ENCODE measurements at regions not wholly inside any gene's neighbourhood (a gene's known extent, or its start where the extent isn't known, plus 50 kb on each side); places are given as distances from the start of the nearest gene placed in this dataset.

GRCh38 chr10:108167766-108168165 is 1003.3 kb upstream of the SORCS1 start:
- 86% methylated on average over 2 of the region's 2 CpGs for WGBS
- H3K4me3 ChIP-seq (ENCODE audit: low read length in 2 of 2): no peak overlapping the region
- H3K4me1 ChIP-seq (ENCODE audit: control insufficient read depth in 2 of 2, insufficient read depth in 2 of 2, low read length in 2 of 2): no peaks in the 10 kb centered on the region
- no peak overlapping the region for H3K27ac ChIP-seq (ENCODE audit: low read depth in 1 of 2, low read length in 1 of 2)
- H3K27me3 ChIP-seq (ENCODE audit: control insufficient read depth in 2 of 2, insufficient read depth in 1 of 2, low read length in 1 of 2): no peaks in the 10 kb centered on the region
- H3K36me3 ChIP-seq (ENCODE audit: control insufficient read depth in 2 of 2, insufficient read depth in 2 of 2, low read length in 1 of 2): no peaks in the 10 kb centered on the region
- no peak for DNase-seq (ENCODE audit: low read depth in 6 of 9, low spot score in 9 of 9)
- no peaks in the 10 kb centered on the region for H3K9me3 ChIP-seq (ENCODE audit: control insufficient read depth in 2 of 2, insufficient read depth in 1 of 2, low read length in 1 of 2)

DNA sequence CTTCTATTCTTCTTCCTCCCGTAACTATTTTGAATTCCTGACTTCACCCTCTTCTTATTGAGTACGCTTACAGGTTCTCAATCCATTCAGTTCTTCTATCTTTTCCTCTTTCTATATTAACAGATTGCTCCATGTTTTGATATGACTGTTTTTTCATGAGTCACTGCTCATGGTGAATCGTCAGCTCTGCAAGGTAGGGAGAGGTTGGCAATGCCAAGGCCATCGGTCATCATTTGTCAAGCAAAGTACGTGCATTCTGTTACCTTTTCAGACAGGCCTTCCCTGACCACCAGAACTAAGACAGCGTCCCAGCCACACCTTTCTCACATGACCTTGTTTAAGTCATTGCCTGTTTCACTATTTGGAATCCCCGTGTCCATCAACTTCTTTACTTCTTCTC is 1001.9 kb upstream of the SORCS1 start:
- Histone ChIP-seq H3K4me3 (ENCODE audit: low read length in 2 of 2) (no peak overlapping the region), H3K27ac (ENCODE audit: low read depth in 1 of 2, low read length in 1 of 2) (no peak overlapping the region), H3K27me3 (ENCODE audit: control insufficient read depth in 2 of 2, insufficient read depth in 1 of 2, low read length in 1 of 2) (no peaks in the 10 kb centered on the region), H3K4me1 (ENCODE audit: control insufficient read depth in 2 of 2, insufficient read depth in 2 of 2, low read length in 2 of 2) (no peaks in the 10 kb centered on the region), H3K36me3 (ENCODE audit: control insufficient read depth in 2 of 2, insufficient read depth in 2 of 2, low read length in 1 of 2) (no peaks in the 10 kb centered on the region), H3K9me3 (ENCODE audit: control insufficient read depth in 2 of 2, insufficient read depth in 1 of 2, low read length in 1 of 2) (no peaks in the 10 kb centered on the region)
- WGBS: 91% methylated on average over 7 of the region's 7 CpGs
- DNase-seq (ENCODE audit: low read depth in 6 of 9, low spot score in 9 of 9): no peak

DNA sequence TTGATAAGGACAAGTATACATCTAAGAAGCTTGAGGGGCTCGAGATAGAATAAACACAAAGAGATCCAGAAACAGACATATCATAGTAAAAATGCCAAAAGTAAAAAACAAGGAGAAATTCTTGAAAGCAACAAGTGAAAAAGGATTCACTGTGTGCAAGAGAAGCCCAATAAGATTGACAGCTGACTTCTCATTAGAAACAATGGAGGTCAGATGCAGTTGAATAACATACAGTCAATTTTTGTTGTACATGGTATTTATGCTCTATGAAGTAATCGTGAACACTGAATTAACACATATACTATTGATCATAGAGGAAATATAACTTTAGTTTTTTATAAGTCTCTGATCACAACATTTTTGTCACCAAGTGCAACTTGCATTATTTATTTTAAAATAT is 982.8 kb upstream of the SORCS1 start:
- H3K36me3 ChIP-seq (ENCODE audit: control insufficient read depth in 2 of 2, insufficient read depth in 2 of 2, low read length in 1 of 2): no peaks in the 10 kb centered on the region
- WGBS: 94% methylated on average over 2 of the region's 2 CpGs
- no peak overlapping the region for H3K27ac ChIP-seq (ENCODE audit: low read depth in 1 of 2, low read length in 1 of 2)
- H3K4me1 ChIP-seq (ENCODE audit: control insufficient read depth in 2 of 2, insufficient read depth in 2 of 2, low read length in 2 of 2): no peaks in the 10 kb centered on the region
- H3K4me3 ChIP-seq (ENCODE audit: low read length in 2 of 2): no peak overlapping the region
- DNase-seq (ENCODE audit: low read depth in 6 of 9, low spot score in 9 of 9): no peak
- H3K9me3 ChIP-seq (ENCODE audit: control insufficient read depth in 2 of 2, insufficient read depth in 1 of 2, low read length in 1 of 2): no peaks in the 10 kb centered on the region
- H3K27me3 ChIP-seq (ENCODE audit: control insufficient read depth in 2 of 2, insufficient read depth in 1 of 2, low read length in 1 of 2): no peaks in the 10 kb centered on the region

DNA sequence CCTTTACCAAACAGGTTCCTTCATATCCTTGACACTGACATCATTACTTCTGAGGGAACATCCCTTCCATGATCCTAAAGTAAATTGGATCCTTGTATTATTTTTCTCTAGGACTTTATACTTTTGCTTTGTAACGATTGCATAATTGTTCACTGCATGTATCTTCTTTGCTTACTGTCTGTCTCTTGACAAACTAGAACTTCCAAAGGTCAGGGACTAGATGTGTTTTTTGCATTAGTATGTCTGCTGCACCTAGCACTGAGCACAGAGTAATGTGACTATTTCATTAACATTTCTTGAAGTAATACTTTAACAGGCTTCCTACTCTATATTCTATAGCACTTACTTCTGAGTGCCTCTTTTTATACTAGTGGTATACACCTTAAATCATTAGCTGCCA is 976.6 kb upstream of the SORCS1 start:
- no peaks in the 10 kb centered on the region for H3K4me1 ChIP-seq (ENCODE audit: control insufficient read depth in 2 of 2, insufficient read depth in 2 of 2, low read length in 2 of 2)
- WGBS: 96% methylated on average over 1 of the region's 1 CpG
- no peak overlapping the region for H3K4me3 ChIP-seq (ENCODE audit: low read length in 2 of 2)
- no peaks in the 10 kb centered on the region for H3K27me3 ChIP-seq (ENCODE audit: control insufficient read depth in 2 of 2, insufficient read depth in 1 of 2, low read length in 1 of 2)
- no peak for DNase-seq (ENCODE audit: low read depth in 6 of 9, low spot score in 9 of 9)
- no peak overlapping the region for H3K27ac ChIP-seq (ENCODE audit: low read depth in 1 of 2, low read length in 1 of 2)
- H3K36me3 ChIP-seq (ENCODE audit: control insufficient read depth in 2 of 2, insufficient read depth in 2 of 2, low read length in 1 of 2): no peaks in the 10 kb centered on the region
- no peaks in the 10 kb centered on the region for H3K9me3 ChIP-seq (ENCODE audit: control insufficient read depth in 2 of 2, insufficient read depth in 1 of 2, low read length in 1 of 2)

DNA sequence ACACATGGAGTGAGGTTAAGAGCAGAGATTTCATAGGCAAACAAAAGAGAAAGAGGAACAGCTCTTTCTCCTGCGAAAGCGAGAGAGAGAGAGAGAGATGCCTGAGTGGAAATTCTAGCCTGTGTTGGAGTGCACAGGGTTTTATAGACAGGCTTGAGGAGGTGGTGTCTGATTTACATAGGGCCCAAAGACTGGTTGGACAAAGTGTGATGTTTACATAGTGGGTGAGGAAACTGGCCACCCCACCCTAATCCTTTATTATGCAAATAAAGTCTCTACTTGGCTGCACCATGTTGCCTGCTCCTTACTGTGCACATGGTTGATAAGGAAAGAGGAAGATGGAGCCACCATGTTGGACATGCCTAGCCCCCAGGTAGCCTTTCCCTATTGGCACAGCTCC is 967.8 kb upstream of the SORCS1 start:
- no peak for DNase-seq (ENCODE audit: low read depth in 6 of 9, low spot score in 9 of 9)
- no peaks in the 10 kb centered on the region for H3K27me3 ChIP-seq (ENCODE audit: control insufficient read depth in 2 of 2, insufficient read depth in 1 of 2, low read length in 1 of 2)
- H3K36me3 ChIP-seq (ENCODE audit: control insufficient read depth in 2 of 2, insufficient read depth in 2 of 2, low read length in 1 of 2): no peaks in the 10 kb centered on the region
- 96% methylated on average over 2 of the region's 2 CpGs for WGBS
- no peaks in the 10 kb centered on the region for H3K4me1 ChIP-seq (ENCODE audit: control insufficient read depth in 2 of 2, insufficient read depth in 2 of 2, low read length in 2 of 2)
- H3K9me3 ChIP-seq (ENCODE audit: control insufficient read depth in 2 of 2, insufficient read depth in 1 of 2, low read length in 1 of 2): no peaks in the 10 kb centered on the region
- H3K27ac ChIP-seq (ENCODE audit: low read depth in 1 of 2, low read length in 1 of 2): no peak overlapping the region
- H3K4me3 ChIP-seq (ENCODE audit: low read length in 2 of 2): no peak overlapping the region

DNA sequence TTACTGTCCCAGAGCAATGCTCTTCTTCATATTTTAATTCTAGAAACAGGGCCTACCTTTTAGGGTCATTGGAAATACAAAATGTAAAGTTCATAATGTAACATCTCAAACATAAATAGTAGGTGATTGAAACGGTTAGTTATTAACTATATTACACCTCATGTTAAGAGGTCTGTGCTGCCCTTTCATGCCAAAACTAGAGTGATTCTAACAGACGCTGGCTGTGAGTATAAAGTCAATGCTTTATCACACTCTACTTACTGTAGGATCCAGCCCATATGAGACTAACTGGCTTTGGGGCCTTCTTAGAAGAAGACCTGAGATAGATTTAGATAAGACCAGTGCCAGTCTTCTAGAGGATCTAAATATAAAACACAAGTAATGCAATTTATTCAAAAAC is 966.1 kb upstream of the SORCS1 start:
- H3K9me3 ChIP-seq (ENCODE audit: control insufficient read depth in 2 of 2, insufficient read depth in 1 of 2, low read length in 1 of 2): no peaks in the 10 kb centered on the region
- no peaks in the 10 kb centered on the region for H3K27me3 ChIP-seq (ENCODE audit: control insufficient read depth in 2 of 2, insufficient read depth in 1 of 2, low read length in 1 of 2)
- H3K4me3 ChIP-seq (ENCODE audit: low read length in 2 of 2): no peak overlapping the region
- DNase-seq (ENCODE audit: low read depth in 6 of 9, low spot score in 9 of 9): no peak
- no peak overlapping the region for H3K27ac ChIP-seq (ENCODE audit: low read depth in 1 of 2, low read length in 1 of 2)
- 91% methylated on average over 2 of the region's 2 CpGs for WGBS
- H3K36me3 ChIP-seq (ENCODE audit: control insufficient read depth in 2 of 2, insufficient read depth in 2 of 2, low read length in 1 of 2): no peaks in the 10 kb centered on the region
- no peaks in the 10 kb centered on the region for H3K4me1 ChIP-seq (ENCODE audit: control insufficient read depth in 2 of 2, insufficient read depth in 2 of 2, low read length in 2 of 2)

DNA sequence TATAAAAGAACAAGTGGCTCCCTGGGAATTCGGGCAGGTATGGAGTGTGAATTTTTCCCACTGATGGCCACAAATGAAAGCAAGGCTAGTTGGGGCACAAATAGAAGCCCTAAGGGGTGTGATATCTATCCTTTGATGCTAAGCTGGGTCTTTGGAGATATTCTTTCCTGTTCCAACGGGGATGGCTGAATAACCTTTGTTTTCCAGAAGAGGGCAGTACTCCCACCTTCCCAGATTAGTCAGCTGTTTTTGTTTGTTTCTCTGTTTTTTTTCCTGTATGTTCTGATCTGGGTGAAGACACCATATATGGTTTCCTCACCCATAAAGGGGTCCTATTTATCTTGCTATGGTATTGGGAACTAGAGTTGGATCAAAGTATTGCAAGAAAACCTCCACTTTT is 947.7 kb upstream of the SORCS1 start:
- Histone ChIP-seq H3K9me3 (ENCODE audit: control insufficient read depth in 2 of 2, insufficient read depth in 1 of 2, low read length in 1 of 2) (no peaks in the 10 kb centered on the region), H3K27me3 (ENCODE audit: control insufficient read depth in 2 of 2, insufficient read depth in 1 of 2, low read length in 1 of 2) (no peaks in the 10 kb centered on the region), H3K4me1 (ENCODE audit: control insufficient read depth in 2 of 2, insufficient read depth in 2 of 2, low read length in 2 of 2) (no peaks in the 10 kb centered on the region), H3K36me3 (ENCODE audit: control insufficient read depth in 2 of 2, insufficient read depth in 2 of 2, low read length in 1 of 2) (no peaks in the 10 kb centered on the region), H3K27ac (ENCODE audit: low read depth in 1 of 2, low read length in 1 of 2) (no peak overlapping the region), H3K4me3 (ENCODE audit: low read length in 2 of 2) (no peak overlapping the region)
- DNase-seq (ENCODE audit: low read depth in 6 of 9, low spot score in 9 of 9): no peak
- 42% methylated on average over 2 of the region's 2 CpGs for WGBS

- WGBS: 93% methylated on average over 3 of the region's 3 CpGs
- Histone ChIP-seq H3K27ac (ENCODE audit: low read depth in 1 of 2, low read length in 1 of 2) (no peak overlapping the region), H3K4me1 (ENCODE audit: control insufficient read depth in 2 of 2, insufficient read depth in 2 of 2, low read length in 2 of 2) (no peaks in the 10 kb centered on the region), H3K4me3 (ENCODE audit: low read length in 2 of 2) (no peak overlapping the region), H3K36me3 (ENCODE audit: control insufficient read depth in 2 of 2, insufficient read depth in 2 of 2, low read length in 1 of 2) (no peaks in the 10 kb centered on the region), H3K9me3 (ENCODE audit: control insufficient read depth in 2 of 2, insufficient read depth in 1 of 2, low read length in 1 of 2) (no peaks in the 10 kb centered on the region), H3K27me3 (ENCODE audit: control insufficient read depth in 2 of 2, insufficient read depth in 1 of 2, low read length in 1 of 2) (no peaks in the 10 kb centered on the region)
- no peak for DNase-seq (ENCODE audit: low read depth in 6 of 9, low spot score in 9 of 9)
Observed at GRCh38 chr10:108104551-108105156, 940.1 kb upstream of the SORCS1 start.

- Histone ChIP-seq H3K4me1 (ENCODE audit: control insufficient read depth in 2 of 2, insufficient read depth in 2 of 2, low read length in 2 of 2) (no peaks in the 10 kb centered on the region), H3K9me3 (ENCODE audit: control insufficient read depth in 2 of 2, insufficient read depth in 1 of 2, low read length in 1 of 2) (peaks cover 0 to 8% of the 10 kb centered on the region in 2 donors), H3K27me3 (ENCODE audit: control insufficient read depth in 2 of 2, insufficient read depth in 1 of 2, low read length in 1 of 2) (no peaks in the 10 kb centered on the region), H3K27ac (ENCODE audit: low read depth in 1 of 2, low read length in 1 of 2) (no peak overlapping the region), H3K4me3 (ENCODE audit: low read length in 2 of 2) (no peak overlapping the region), H3K36me3 (ENCODE audit: control insufficient read depth in 2 of 2, insufficient read depth in 2 of 2, low read length in 1 of 2) (no peaks in the 10 kb centered on the region)
- no peak for DNase-seq (ENCODE audit: low read depth in 6 of 9, low spot score in 9 of 9)
- 87% methylated on average over 4 of the region's 4 CpGs for WGBS
Observed at GRCh38 chr10:108097258-108097657, 932.8 kb upstream of the SORCS1 start.
